ENCODE measurements at regions not wholly inside any gene's neighbourhood (a gene's known extent, or its start where the extent isn't known, plus 50 kb on each side); places are given as distances from the start of the nearest gene placed in this dataset.

DNA sequence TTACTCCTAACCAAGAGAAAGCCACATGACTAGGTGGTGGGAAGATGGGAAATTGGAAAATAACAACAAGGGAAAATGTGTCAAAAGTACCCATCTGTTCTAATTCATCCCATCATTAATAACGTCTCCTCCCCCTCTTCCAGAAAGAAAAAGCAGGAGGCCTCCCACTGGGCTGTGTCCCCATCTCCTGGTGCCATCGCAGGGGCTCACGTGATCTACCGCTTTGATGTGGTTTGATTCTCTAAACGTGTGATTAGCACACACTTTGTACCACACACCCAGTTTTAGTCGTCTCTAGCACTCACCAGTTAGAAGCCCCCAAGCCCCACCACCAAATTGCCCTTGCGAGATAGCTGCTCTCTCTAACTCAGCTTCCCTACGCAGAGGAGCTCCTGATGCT, 353.6 kb downstream of the RRAGC start:
- no peak for TF ChIP-seq CTCF (IDR thresholded peaks at IDR 0.05; ENCODE audit: extremely low read depth in 1 of 2, insufficient read depth in 1 of 2, low read depth in 1 of 2, low read length in 2 of 2)
- TF ChIP-seq POLR2A (IDR thresholded peaks at IDR 0.05; ENCODE audit: low read depth, low read length) = no peak
- no peak for TF ChIP-seq MYC (IDR thresholded peaks at IDR 0.05; ENCODE audit: low read depth, low read length)
- TF ChIP-seq EZH2 (IDR thresholded peaks at IDR 0.05; ENCODE audit: borderline replicate concordance, low read depth, low read length, severe bottlenecking) = no peak
